Loucy (cell line): ENCODE measurements at regions not wholly inside any gene's neighbourhood (a gene's known extent, or its start where the extent isn't known, plus 50 kb on each side); places are given as distances from the start of the nearest gene placed in this dataset.

Experiments used
- EZH2phosphoT487 ChIP-seq: fragments of 200-600 bp; IDR thresholded peaks from 2 replicates; pipeline ENCODE4 v1.6.1; 2018; ENCODE audit warnings: antibody characterized with exemption, mild to moderate bottlenecking, moderate library complexity, borderline replicate concordance
- TF ChIP-seq, protein P1 (sequence below): fragments of 200-600 bp; sonication (generic); conservative IDR thresholded peaks from 2 replicates; pipeline ENCODE4 v1.5.1; 2014; ENCODE audit warnings: mild to moderate bottlenecking, antibody characterized with exemption, low read length

GRCh38 chr3:10577486-10577885 is 72.1 kb upstream of the ATP2B2 start:
- TF ChIP-seq, protein P1, sequence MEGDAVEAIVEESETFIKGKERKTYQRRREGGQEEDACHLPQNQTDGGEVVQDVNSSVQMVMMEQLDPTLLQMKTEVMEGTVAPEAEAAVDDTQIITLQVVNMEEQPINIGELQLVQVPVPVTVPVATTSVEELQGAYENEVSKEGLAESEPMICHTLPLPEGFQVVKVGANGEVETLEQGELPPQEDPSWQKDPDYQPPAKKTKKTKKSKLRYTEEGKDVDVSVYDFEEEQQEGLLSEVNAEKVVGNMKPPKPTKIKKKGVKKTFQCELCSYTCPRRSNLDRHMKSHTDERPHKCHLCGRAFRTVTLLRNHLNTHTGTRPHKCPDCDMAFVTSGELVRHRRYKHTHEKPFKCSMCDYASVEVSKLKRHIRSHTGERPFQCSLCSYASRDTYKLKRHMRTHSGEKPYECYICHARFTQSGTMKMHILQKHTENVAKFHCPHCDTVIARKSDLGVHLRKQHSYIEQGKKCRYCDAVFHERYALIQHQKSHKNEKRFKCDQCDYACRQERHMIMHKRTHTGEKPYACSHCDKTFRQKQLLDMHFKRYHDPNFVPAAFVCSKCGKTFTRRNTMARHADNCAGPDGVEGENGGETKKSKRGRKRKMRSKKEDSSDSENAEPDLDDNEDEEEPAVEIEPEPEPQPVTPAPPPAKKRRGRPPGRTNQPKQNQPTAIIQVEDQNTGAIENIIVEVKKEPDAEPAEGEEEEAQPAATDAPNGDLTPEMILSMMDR, result no peak
- no peak for TF ChIP-seq EZH2phosphoT487
